Suprapubic skin (tissue), 4 donors: ENCODE measurements at regions not wholly inside any gene's neighbourhood (a gene's known extent, or its start where the extent isn't known, plus 50 kb on each side); places are given as distances from the start of the nearest gene placed in this dataset.
A peak's percentile ranks its signal among the peaks of the same experiment; 100 is the strongest.

Experiments used
- DNase-seq, 2 donors: peaks; one replicate each; pipeline ENCODE4 v3.0.0-alpha.2; 2019; ENCODE audit warnings: low spot score in 2 of 2
- H3K27ac ChIP-seq: fragments of 200-600 bp; sonication (generic); one replicate; pipeline ENCODE4 v1.5.1; 2019
- H3K27me3 ChIP-seq: fragments of 200-600 bp; sonication (generic); one replicate; pipeline ENCODE4 v1.5.1; 2019
- H3K36me3 ChIP-seq: fragments of 200-600 bp; sonication (generic); one replicate; pipeline ENCODE4 v1.5.1; 2019
- H3K4me1 ChIP-seq: fragments of 200-600 bp; sonication (generic); one replicate; pipeline ENCODE4 v1.5.1; 2019
- H3K4me3 ChIP-seq: fragments of 200-600 bp; sonication (generic); one replicate; pipeline ENCODE4 v1.5.1; 2019; ENCODE audit warnings: mild to moderate bottlenecking
- H3K9me3 ChIP-seq: fragments of 200-600 bp; sonication (generic); one replicate; pipeline ENCODE4 v1.5.1; 2019
- CTCF ChIP-seq, 2 donors: fragments of 200-600 bp in 1 of 2; fragments of 450-650 bp in 1 of 2; sonication (generic) in 1 of 2; IDR thresholded peaks; one replicate each; pipeline ENCODE4 v1.5.1; 2016 to 2019; ENCODE audit warnings: antibody characterized with exemption in 2 of 2, mild to moderate bottlenecking in 1 of 2, moderate library complexity in 1 of 2
- EP300 ChIP-seq: sonication (generic); formaldehyde crosslinking; IDR thresholded peaks from one replicate; pipeline ENCODE4 v1.6.1; 2017; ENCODE audit warnings: antibody characterized with exemption
- POLR2A ChIP-seq, 2 donors: fragments of 450-650 bp; IDR thresholded peaks; one replicate each; pipeline ENCODE4 v1.6.1; 2017; ENCODE audit warnings: antibody characterized with exemption in 2 of 2, mild to moderate bottlenecking in 2 of 2, moderate library complexity in 2 of 2
- POLR2AphosphoS5 ChIP-seq, 3 donors: sonication (generic); formaldehyde crosslinking; IDR thresholded peaks; one replicate each; pipeline ENCODE4 v1.6.1; 2017; ENCODE audit warnings: antibody characterized with exemption in 3 of 3
- WGBS: methylation state at CpG from one replicate; pipeline ENCODE4 v1.1.5; 2018; 5-methylcytosine and 5-hydroxymethylcytosine counted together

DNA sequence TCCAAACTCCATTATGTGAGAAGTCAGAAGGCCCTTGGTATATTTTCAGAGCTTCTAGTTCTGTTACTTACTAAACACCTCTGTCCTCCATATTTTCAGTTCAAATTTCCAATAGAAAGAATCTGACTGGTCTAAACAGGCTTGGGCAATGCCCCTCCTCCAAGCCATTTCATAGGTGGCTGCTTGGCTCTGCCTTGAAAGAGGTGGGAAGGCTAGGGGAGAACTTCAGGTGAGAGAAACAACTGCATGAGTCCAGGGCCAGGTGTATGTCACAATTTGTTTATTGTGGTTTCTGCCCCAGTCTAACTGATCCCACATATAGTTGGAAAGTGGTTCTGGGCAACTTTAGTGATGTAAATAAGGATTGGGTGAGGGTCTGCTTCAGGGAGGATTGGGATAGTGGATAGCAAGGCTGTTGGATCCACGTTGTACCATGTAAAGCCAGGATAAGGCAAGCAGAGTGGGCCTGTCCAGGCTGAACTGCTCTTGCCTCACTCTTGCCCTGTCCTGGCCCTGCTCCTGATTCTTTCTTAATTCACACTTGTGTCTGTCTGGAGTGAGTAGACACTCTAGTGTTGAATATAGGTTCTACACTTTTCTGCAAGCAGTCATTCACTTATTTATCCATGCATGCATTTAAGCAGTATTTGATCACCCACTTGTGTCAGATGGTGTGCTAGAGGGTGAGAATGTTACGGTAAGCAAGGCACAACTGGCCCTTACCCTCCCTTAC, 67.5 kb upstream of the COMTD1 start:
- H3K4me3 ChIP-seq = no peak overlapping the region
- H3K36me3 ChIP-seq = no peaks in the 10 kb centered on the region
- TF ChIP-seq EP300 = no peak
- no peak for TF ChIP-seq CTCF (IDR thresholded peaks at IDR 0.05)
- no peak for TF ChIP-seq POLR2AphosphoS5 (IDR thresholded peaks at IDR 0.05)
- no peak for TF ChIP-seq POLR2A (IDR thresholded peaks at IDR 0.05)
- H3K27me3 ChIP-seq = no peaks in the 10 kb centered on the region
- no peaks in the 10 kb centered on the region for H3K4me1 ChIP-seq
- 75% methylated on average over 2 of the region's 2 CpGs for WGBS
- H3K27ac ChIP-seq = no peak overlapping the region
- no peak for DNase-seq
- peaks cover 5% of the 10 kb centered on the region for H3K9me3 ChIP-seq

DNA sequence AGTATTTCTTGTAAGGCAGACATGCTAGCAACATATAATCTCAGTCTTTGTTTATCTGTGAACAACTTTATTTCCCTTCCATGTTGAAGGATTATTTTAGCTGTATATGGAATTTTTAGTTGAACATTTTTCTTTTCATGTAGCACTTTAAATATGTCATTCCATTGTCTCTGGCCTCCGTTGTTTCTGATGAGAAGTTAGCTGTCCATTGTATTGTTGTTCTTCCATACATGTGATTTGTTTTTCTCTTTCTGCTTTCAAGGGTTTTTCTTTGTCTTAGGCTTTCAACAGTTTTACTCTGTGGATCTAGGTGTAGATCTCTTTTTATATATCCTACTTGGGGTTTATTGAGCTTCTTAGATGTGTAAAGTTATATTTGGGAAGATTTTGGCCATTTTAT, 66.3 kb upstream of the COMTD1 start:
- no peak overlapping the region for H3K4me3 ChIP-seq
- DNase-seq = no peak
- no peaks in the 10 kb centered on the region for H3K36me3 ChIP-seq
- H3K4me1 ChIP-seq = no peaks in the 10 kb centered on the region
- H3K9me3 ChIP-seq = peaks cover 5% of the 10 kb centered on the region
- TF ChIP-seq CTCF (IDR thresholded peaks at IDR 0.05) (no peak), POLR2A (IDR thresholded peaks at IDR 0.05) (no peak), POLR2AphosphoS5 (IDR thresholded peaks at IDR 0.05) (no peak), EP300 (no peak)
- H3K27ac ChIP-seq = no peak overlapping the region
- 89% methylated on average over 1 of the region's 1 CpG for WGBS
- H3K27me3 ChIP-seq = no peaks in the 10 kb centered on the region

- Histone ChIP-seq H3K36me3 (no peaks in the 10 kb centered on the region), H3K9me3 (peaks cover under 1% of the 10 kb centered on the region), H3K4me3 (no peak overlapping the region), H3K4me1 (peaks cover 26% of the 10 kb centered on the region), H3K27me3 (no peaks in the 10 kb centered on the region), H3K27ac (no peak overlapping the region)
- TF ChIP-seq CTCF (IDR thresholded peaks at IDR 0.05) (no peak), POLR2AphosphoS5 (IDR thresholded peaks at IDR 0.05) (no peak), POLR2A (IDR thresholded peaks at IDR 0.05) (no peak), EP300 (no peak)
- WGBS = 50% methylated on average over 2 of the region's 2 CpGs
- DNase-seq = no peak
These were observed 61.4 kb upstream of the COMTD1 start for GRCh38 chr10:75297021-75297599.

DNA sequence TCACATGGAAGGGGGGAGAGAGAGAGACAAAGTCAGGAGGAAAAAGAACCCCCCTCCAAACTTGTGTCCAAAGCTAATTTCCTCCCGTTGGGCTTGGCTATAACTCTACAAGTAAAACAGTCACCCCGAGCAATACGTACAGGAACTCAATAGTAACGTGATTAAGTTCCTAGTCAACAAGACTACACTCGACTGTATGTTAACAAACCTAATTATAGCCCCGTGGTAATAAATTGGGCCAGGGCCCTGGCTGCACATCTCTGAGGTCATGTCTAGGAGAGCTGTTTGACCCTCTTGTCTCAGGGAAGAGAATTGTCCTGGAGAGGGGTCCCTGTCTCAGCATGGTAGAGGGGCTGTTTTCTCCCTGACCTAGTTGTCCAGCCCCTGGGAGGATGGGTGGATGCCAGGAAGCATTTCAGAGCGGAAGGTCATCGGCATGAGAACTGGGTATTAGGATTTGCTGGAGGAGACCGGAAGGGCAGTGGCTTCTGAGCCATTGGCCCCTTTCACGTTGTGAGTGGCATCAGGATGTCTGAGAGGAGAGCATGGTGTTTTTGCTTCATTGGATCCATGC, 60.2 kb upstream of the COMTD1 start:
- no peaks in the 10 kb centered on the region for H3K36me3 ChIP-seq
- 43% methylated on average over 10 of the region's 10 CpGs for WGBS
- H3K27ac ChIP-seq = peak overlapping the region; percentile 94
- H3K4me1 ChIP-seq = peaks cover 26% of the 10 kb centered on the region
- no peaks in the 10 kb centered on the region for H3K9me3 ChIP-seq
- no peaks in the 10 kb centered on the region for H3K27me3 ChIP-seq
- TF ChIP-seq POLR2A (IDR thresholded peaks at IDR 0.05) (no peak), CTCF (IDR thresholded peaks at IDR 0.05) (no peak), EP300 (no peak), POLR2AphosphoS5 (IDR thresholded peaks at IDR 0.05) (no peak)
- peak overlapping the region; percentile 62 for H3K4me3 ChIP-seq
- DNase-seq = peak in 1 of 2 donors; percentile 66
